Muscle of arm (tissue), 1 donor: ENCODE measurements at regions not wholly inside any gene's neighbourhood (a gene's known extent, or its start where the extent isn't known, plus 50 kb on each side); places are given as distances from the start of the nearest gene placed in this dataset.
A peak's percentile ranks its signal among the peaks of the same experiment; 100 is the strongest.

Source experiments
- DNase-seq: peaks from one replicate; pipeline ENCODE4 v3.0.0-alpha.2; 2013

GRCh38 chr20:40319741-40320516, 369.1 kb downstream of the MAFB start:
- DNase-seq = peak; percentile 59

GRCh38 chr20:40319056-40319455, 370.0 kb downstream of the MAFB start:
- no peak for DNase-seq

- DNase-seq = no peak
Observed at GRCh38 chr20:40317156-40317790, 371.8 kb downstream of the MAFB start.

GRCh38 chr20:40314278-40314677, 374.8 kb downstream of the MAFB start:
- DNase-seq = peak; percentile 83

- DNase-seq = no peak
Observed at GRCh38 chr20:40313730-40314129, 375.3 kb downstream of the MAFB start.

GRCh38 chr20:40309731-40310130, 379.3 kb downstream of the MAFB start:
- no peak for DNase-seq

- no peak for DNase-seq
Observed at GRCh38 chr20:40307997-40308396, 381.0 kb downstream of the MAFB start.

- no peak for DNase-seq
Observed at GRCh38 chr20:40307268-40307667, 381.8 kb downstream of the MAFB start.

- DNase-seq = no peak
Observed at GRCh38 chr20:40305303-40305702, 383.7 kb downstream of the MAFB start.

- DNase-seq = no peak
Observed at GRCh38 chr20:40304119-40304613, 384.9 kb downstream of the MAFB start.

- DNase-seq = no peak
Observed at GRCh38 chr20:40294747-40295146, 394.3 kb downstream of the MAFB start.

- DNase-seq = no peak
Observed at GRCh38 chr20:40294175-40294574, 394.9 kb downstream of the MAFB start.

GRCh38 chr20:40293740-40294139, 395.3 kb downstream of the MAFB start:
- DNase-seq = no peak

GRCh38 chr20:40291493-40292135, 397.4 kb downstream of the MAFB start:
- DNase-seq = no peak

GRCh38 chr20:40287683-40288082, 401.4 kb downstream of the MAFB start:
- no peak for DNase-seq

- no peak for DNase-seq
Observed at GRCh38 chr20:40286975-40287531, 402.0 kb downstream of the MAFB start.

- no peak for DNase-seq
Observed at GRCh38 chr20:40284611-40285010, 404.4 kb downstream of the MAFB start.

GRCh38 chr20:40283689-40284088, 405.3 kb downstream of the MAFB start:
- no peak for DNase-seq

- no peak for DNase-seq
Observed at GRCh38 chr20:40282941-40283340, 406.1 kb downstream of the MAFB start.

GRCh38 chr20:40282541-40282940, 406.5 kb downstream of the MAFB start:
- DNase-seq = no peak

- no peak for DNase-seq
Observed at GRCh38 chr20:40280616-40281015, 408.4 kb downstream of the MAFB start.

GRCh38 chr20:40279390-40279789, 409.6 kb downstream of the MAFB start:
- DNase-seq = peak; percentile 54

GRCh38 chr20:40278673-40279072, 410.4 kb downstream of the MAFB start:
- DNase-seq = no peak
